ENCODE measurements at regions not wholly inside any gene's neighbourhood (a gene's known extent, or its start where the extent isn't known, plus 50 kb on each side); places are given as distances from the start of the nearest gene placed in this dataset.

DNA sequence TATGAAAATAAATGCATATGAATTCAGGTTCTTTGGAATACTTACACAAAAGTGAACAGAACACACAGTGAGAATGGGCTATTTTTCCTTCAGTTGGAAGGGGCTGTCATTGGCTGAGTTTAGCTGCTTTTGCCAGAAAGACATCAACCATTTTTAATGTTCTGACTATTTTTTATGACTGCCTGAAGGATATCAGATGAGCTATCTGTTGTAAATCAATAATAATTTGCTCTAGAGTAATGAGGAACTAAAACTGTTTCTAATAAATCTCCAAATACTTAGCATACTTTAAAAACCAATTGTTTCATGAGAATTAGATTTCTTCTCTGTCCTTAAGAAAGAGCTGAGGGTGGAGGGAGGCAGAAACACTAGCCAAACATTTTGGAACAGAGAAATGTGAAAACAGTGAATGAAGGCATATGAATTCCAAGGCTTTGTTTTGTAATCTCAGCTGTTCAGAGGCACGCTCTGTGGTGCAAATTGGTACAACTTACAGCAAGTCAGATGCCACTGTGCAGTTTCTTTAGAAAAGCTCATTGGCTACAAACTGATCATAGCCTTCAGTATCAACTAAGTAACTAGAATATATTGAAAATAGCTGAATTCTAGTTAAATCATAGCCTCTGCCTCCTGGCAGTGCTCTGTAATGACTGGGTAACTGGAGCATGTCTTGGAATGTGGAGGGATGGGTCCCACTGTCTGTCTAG is 228.9 kb upstream of the JAG1 start:
- no peak overlapping the region for H3K4me3 ChIP-seq
- H3K79me2 ChIP-seq (replicated peaks; ENCODE audit: insufficient read depth): no peaks in the 10 kb centered on the region
- H3K9me3 Mint-ChIP-seq: no peaks in the 10 kb centered on the region
- H3K27me3 ChIP-seq (ENCODE audit: insufficient read depth): no peaks in the 10 kb centered on the region
- H3K4me3 Mint-ChIP-seq: no peak overlapping the region
- no peak overlapping the region for H3K27ac Mint-ChIP-seq
- H4K20me1 ChIP-seq (replicated peaks; ENCODE audit: insufficient read depth): no peaks in the 10 kb centered on the region
- no peaks in the 10 kb centered on the region for H3F3A ChIP-seq (replicated peaks; ENCODE audit: low read depth)
- DNase-seq (ENCODE audit: low spot score) (no peak), ATAC-seq (no peak)
- H3K9me2 ChIP-seq (ENCODE audit: insufficient read depth): 0 out of 2 replicates have a peak, but pooled peaks cover 4% of the 10 kb centered on the region
- TF ChIP-seq NANOG (IDR thresholded peaks at IDR 0.05; ENCODE audit: borderline replicate concordance) (no peak), ETS1 (IDR thresholded peaks at IDR 0.05) (no peak), EZH2 (IDR thresholded peaks at IDR 0.05; ENCODE audit: low read depth, unreplicated experiment) (no peak), ZNF331 (CRISPR knock-in tag; IDR thresholded peaks at IDR 0.05; ENCODE audit: low read depth) (no peak), CREB1 (CRISPR knock-in tag; IDR thresholded peaks at IDR 0.05; ENCODE audit: low read depth) (no peak), EZH2phosphoT487 (IDR thresholded peaks at IDR 0.05; ENCODE audit: unreplicated experiment) (no peak), CTCF (conservative IDR thresholded peaks at IDR 0.05; ENCODE audit: low read depth in 2 of 2) (no peak), POLR2AphosphoS5 (IDR thresholded peaks at IDR 0.05; ENCODE audit: low read depth) (no peak), JUNB (IDR thresholded peaks at IDR 0.05; ENCODE audit: unreplicated experiment) (no peak), STAT1 (IDR thresholded peaks at IDR 0.05; ENCODE audit: unreplicated experiment) (no peak)
- TF ChIP-seq, protein P1, sequence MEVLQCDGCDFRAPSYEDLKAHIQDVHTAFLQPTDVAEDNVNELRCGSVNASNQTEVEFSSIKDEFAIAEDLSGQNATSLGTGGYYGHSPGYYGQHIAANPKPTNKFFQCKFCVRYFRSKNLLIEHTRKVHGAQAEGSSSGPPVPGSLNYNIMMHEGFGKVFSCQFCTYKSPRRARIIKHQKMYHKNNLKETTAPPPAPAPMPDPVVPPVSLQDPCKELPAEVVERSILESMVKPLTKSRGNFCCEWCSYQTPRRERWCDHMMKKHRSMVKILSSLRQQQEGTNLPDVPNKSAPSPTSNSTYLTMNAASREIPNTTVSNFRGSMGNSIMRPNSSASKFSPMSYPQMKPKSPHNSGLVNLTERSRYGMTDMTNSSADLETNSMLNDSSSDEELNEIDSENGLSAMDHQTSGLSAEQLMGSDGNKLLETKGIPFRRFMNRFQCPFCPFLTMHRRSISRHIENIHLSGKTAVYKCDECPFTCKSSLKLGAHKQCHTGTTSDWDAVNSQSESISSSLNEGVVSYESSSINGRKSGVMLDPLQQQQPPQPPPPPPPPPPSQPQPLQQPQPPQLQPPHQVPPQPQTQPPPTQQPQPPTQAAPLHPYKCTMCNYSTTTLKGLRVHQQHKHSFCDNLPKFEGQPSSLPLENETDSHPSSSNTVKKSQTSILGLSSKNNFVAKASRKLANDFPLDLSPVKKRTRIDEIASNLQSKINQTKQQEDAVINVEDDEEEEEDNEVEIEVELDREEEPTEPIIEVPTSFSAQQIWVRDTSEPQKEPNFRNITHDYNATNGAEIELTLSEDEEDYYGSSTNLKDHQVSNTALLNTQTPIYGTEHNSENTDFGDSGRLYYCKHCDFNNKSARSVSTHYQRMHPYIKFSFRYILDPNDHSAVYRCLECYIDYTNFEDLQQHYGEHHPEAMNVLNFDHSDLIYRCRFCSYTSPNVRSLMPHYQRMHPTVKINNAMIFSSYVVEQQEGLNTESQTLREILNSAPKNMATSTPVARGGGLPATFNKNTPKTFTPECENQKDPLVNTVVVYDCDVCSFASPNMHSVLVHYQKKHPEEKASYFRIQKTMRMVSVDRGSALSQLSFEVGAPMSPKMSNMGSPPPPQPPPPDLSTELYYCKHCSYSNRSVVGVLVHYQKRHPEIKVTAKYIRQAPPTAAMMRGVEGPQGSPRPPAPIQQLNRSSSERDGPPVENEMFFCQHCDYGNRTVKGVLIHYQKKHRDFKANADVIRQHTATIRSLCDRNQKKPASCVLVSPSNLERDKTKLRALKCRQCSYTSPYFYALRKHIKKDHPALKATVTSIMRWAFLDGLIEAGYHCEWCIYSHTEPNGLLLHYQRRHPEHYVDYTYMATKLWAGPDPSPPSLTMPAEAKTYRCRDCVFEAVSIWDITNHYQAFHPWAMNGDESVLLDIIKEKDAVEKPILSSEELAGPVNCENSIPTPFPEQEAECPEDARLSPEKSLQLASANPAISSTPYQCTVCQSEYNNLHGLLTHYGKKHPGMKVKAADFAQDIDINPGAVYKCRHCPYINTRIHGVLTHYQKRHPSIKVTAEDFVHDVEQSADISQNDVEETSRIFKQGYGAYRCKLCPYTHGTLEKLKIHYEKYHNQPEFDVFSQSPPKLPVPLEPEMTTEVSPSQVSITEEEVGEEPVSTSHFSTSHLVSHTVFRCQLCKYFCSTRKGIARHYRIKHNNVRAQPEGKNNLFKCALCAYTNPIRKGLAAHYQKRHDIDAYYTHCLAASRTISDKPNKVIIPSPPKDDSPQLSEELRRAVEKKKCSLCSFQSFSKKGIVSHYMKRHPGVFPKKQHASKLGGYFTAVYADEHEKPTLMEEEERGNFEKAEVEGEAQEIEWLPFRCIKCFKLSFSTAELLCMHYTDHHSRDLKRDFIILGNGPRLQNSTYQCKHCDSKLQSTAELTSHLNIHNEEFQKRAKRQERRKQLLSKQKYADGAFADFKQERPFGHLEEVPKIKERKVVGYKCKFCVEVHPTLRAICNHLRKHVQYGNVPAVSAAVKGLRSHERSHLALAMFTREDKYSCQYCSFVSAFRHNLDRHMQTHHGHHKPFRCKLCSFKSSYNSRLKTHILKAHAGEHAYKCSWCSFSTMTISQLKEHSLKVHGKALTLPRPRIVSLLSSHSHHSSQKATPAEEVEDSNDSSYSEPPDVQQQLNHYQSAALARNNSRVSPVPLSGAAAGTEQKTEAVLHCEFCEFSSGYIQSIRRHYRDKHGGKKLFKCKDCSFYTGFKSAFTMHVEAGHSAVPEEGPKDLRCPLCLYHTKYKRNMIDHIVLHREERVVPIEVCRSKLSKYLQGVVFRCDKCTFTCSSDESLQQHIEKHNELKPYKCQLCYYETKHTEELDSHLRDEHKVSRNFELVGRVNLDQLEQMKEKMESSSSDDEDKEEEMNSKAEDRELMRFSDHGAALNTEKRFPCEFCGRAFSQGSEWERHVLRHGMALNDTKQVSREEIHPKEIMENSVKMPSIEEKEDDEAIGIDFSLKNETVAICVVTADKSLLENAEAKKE (CRISPR knock-in tag; IDR thresholded peaks at IDR 0.05): no peak
- no peak overlapping the region for H3K27ac ChIP-seq (ENCODE audit: low read depth)
- H2AFZ ChIP-seq: no peak overlapping the region; the same call in 1 of the 2 replicates
- no peak overlapping the region for H3K4me2 ChIP-seq
- H3K4me1 ChIP-seq (ENCODE audit: insufficient read depth): peaks cover 9% of the 10 kb centered on the region; the same call in 1 of the 2 replicates
- no peaks in the 10 kb centered on the region for H3K36me3 ChIP-seq (ENCODE audit: insufficient read depth)
- no peaks in the 10 kb centered on the region for H3K36me3 Mint-ChIP-seq (ENCODE audit: low read depth)
- H3K27me3 Mint-ChIP-seq (ENCODE audit: insufficient read depth, low read depth, poor library complexity): peaks cover 2% of the 10 kb centered on the region
- peaks cover 15% of the 10 kb centered on the region; the same call in 2 of the 3 replicates for H3K4me1 Mint-ChIP-seq

All from GM23338 (cell line).